Ascending aorta (tissue), 2 donors: ENCODE measurements at regions not wholly inside any gene's neighbourhood (a gene's known extent, or its start where the extent isn't known, plus 50 kb on each side); places are given as distances from the start of the nearest gene placed in this dataset.
"Not testable (repeated sequence)": the region's sequence is repeated elsewhere in the genome, so short reads cannot be mapped to it uniquely, and the experiment has no call there.

Experiments used
- DNase-seq, 2 donors: peaks; one replicate each; pipeline ENCODE4 v3.0.0-alpha.2; 2019; ENCODE audit warnings: low spot score in 2 of 2
- H3K27ac ChIP-seq, 2 donors: fragments of 200-600 bp; sonication (generic); one replicate each; pipeline ENCODE4 v1.5.1; 2016 to 2017; ENCODE audit warnings: mild to moderate bottlenecking in 1 of 2
- H3K27me3 ChIP-seq: fragments of 200-600 bp; sonication (generic); one replicate; pipeline ENCODE4 v1.5.1; 2017
- H3K36me3 ChIP-seq, 2 donors: fragments of 200-600 bp; sonication (generic); one replicate each; pipeline ENCODE4 v1.5.1; 2016
- H3K4me1 ChIP-seq, 2 donors: fragments of 200-600 bp; sonication (generic); one replicate each; pipeline ENCODE4 v1.5.1; 2016 to 2017; ENCODE audit warnings: mild to moderate bottlenecking in 1 of 2
- H3K4me3 ChIP-seq, 2 donors: fragments of 200-600 bp; sonication (generic); one replicate each; pipeline ENCODE4 v1.5.1; 2016 to 2017; ENCODE audit warnings: mild to moderate bottlenecking in 1 of 2
- H3K9me3 ChIP-seq, 2 donors: fragments of 200-600 bp; sonication (generic); one replicate each; pipeline ENCODE4 v1.5.1; 2016
- CTCF ChIP-seq, 3 experiments: fragments of 200-600 bp in 2 of 3; fragments of 450-650 bp in 1 of 3; sonication (generic) in 2 of 3; IDR thresholded peaks; one replicate each; pipeline ENCODE4 v1.5.1; 2016 to 2019; ENCODE audit warnings: antibody characterized with exemption in 3 of 3, mild to moderate bottlenecking in 1 of 3, moderate library complexity in 1 of 3
- intact Hi-C: fragments of 100-400 bp; cut with DNase I; formaldehyde crosslinking; loops from one replicate; pipeline ENCODE4 v1.15.1; 2023

GRCh38 chr11:104776501-104777170, 121.6 kb downstream of the CASP12 start:
- Histone ChIP-seq H3K4me1 (no peaks in the 10 kb centered on the region), H3K36me3 (no peaks in the 10 kb centered on the region), H3K27me3 (no peaks in the 10 kb centered on the region), H3K9me3 (no peaks in the 10 kb centered on the region), H3K4me3 (no peak overlapping the region), H3K27ac (no peak overlapping the region)
- no peak for DNase-seq
- intact Hi-C loops, result no loop called here
- no peak for TF ChIP-seq CTCF (IDR thresholded peaks at IDR 0.05)

GRCh38 chr11:104774578-104774977, 123.7 kb downstream of the CASP12 start:
- no peak for DNase-seq
- H3K9me3 ChIP-seq, result no peaks in the 10 kb centered on the region

GRCh38 chr11:104772806-104773241, 125.4 kb downstream of the CASP12 start:
- no peaks in the 10 kb centered on the region for H3K27me3 ChIP-seq
- no peak overlapping the region for H3K4me3 ChIP-seq
- intact Hi-C loops, result no loop called here
- no peak for TF ChIP-seq CTCF (IDR thresholded peaks at IDR 0.05)
- H3K9me3 ChIP-seq, result no peaks in the 10 kb centered on the region
- DNase-seq, result no peak
- H3K4me1 ChIP-seq, result no peaks in the 10 kb centered on the region
- no peaks in the 10 kb centered on the region for H3K36me3 ChIP-seq
- H3K27ac ChIP-seq, result no peak overlapping the region

More at GRCh38 chr11:104774578-104774977, 123.7 kb downstream of the CASP12 start:
- no peak for TF ChIP-seq CTCF (IDR thresholded peaks at IDR 0.05)
- Histone ChIP-seq H3K4me3 (no peak overlapping the region), H3K27me3 (no peaks in the 10 kb centered on the region), H3K4me1 (no peaks in the 10 kb centered on the region), H3K27ac (no peak overlapping the region), H3K36me3 (no peaks in the 10 kb centered on the region)
- intact Hi-C loops, result no loop called here

GRCh38 chr11:104771763-104772162, 126.5 kb downstream of the CASP12 start:
- no peak overlapping the region for H3K27ac ChIP-seq
- no peaks in the 10 kb centered on the region for H3K4me1 ChIP-seq
- H3K4me3 ChIP-seq, result no peak overlapping the region
- H3K9me3 ChIP-seq, result no peaks in the 10 kb centered on the region
- no peak for TF ChIP-seq CTCF (IDR thresholded peaks at IDR 0.05)
- no peak for DNase-seq
- no peaks in the 10 kb centered on the region for H3K27me3 ChIP-seq
- intact Hi-C loops, result no loop called here
- no peaks in the 10 kb centered on the region for H3K36me3 ChIP-seq

GRCh38 chr11:104771046-104771445, 127.2 kb downstream of the CASP12 start:
- H3K36me3 ChIP-seq, H3K4me1 ChIP-seq, intact Hi-C loops, DNase-seq, H3K27me3 ChIP-seq, H3K4me3 ChIP-seq, H3K27ac ChIP-seq, H3K9me3 ChIP-seq: not testable (repeated sequence)

GRCh38 chr11:104765401-104766095, 132.7 kb downstream of the CASP12 start:
- intact Hi-C loops, result no loop called here
- H3K9me3 ChIP-seq, result no peaks in the 10 kb centered on the region
- no peaks in the 10 kb centered on the region for H3K36me3 ChIP-seq
- DNase-seq, result no peak
- no peaks in the 10 kb centered on the region for H3K4me1 ChIP-seq
- no peak overlapping the region for H3K4me3 ChIP-seq
- TF ChIP-seq CTCF (IDR thresholded peaks at IDR 0.05), result no peak
- no peak overlapping the region for H3K27ac ChIP-seq
- no peaks in the 10 kb centered on the region for H3K27me3 ChIP-seq
